Hematopoietic multipotent progenitor cell treated with erythropoietin and hydrocortisone succinate and interleukin-3 and kit ligand, for 8 days (in vitro differentiated cells): ENCODE measurements at regions not wholly inside any gene's neighbourhood (a gene's known extent, or its start where the extent isn't known, plus 50 kb on each side); places are given as distances from the start of the nearest gene placed in this dataset.
"Not testable (repeated sequence)": the region's sequence is repeated elsewhere in the genome, so short reads cannot be mapped to it uniquely, and the experiment has no call there.

Source experiments
- DNase-seq: peaks from one replicate; pipeline ENCODE4 v3.0.0-alpha.2; 2015

DNA sequence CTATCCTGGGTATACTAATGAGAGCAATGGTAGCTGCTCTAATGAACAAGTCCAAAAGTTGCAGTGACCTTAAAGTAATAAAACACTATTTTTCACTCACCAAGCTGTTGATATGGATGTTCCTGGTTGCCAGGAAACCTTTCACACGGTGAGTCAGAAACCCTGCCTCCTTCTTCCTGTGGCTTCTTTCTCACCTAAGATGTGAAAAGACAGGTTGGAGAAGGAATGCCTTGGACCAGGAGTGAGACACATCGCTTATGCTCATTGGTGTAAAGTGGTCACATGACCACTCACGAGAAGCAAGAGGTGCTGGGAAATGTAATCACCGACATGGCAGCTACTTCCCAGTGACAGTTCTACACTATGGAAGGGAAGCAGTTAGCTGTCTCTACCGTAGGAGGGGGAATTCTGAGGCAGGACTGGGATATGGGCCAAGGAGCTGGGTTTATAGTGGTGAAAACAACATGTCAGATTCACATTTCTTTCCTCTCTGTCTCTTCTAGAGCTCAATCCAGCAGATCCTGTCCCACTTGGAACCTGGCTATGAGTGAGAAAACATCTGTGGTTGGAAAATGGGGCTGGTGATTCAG, 320.4 kb upstream of the KLF4 start:
- DNase-seq = no peak

DNA sequence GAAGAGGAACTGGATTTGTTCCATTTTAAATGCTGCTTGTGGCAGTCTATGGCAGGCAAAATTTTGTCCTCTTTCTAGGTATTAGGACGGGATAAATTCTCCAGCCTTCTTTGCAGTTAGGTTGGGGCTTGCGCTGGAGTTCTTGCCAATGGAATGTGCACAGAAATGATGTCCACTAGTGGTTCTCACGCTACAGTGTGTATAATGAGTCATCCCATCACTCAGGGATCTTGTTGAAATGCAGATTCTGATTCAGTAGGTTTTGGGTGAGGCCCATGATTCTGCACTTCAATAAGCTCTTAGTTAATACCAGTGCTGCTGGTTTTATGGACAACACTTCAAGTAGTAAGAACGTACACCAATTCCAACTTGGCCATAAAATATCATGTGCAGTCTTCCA, 317.6 kb upstream of the KLF4 start:
- DNase-seq = no peak

GRCh38 chr9:107805201-107805600, 315.6 kb upstream of the KLF4 start:
- DNase-seq = no peak

- peak; percentile 77 for DNase-seq
Measured at GRCh38 chr9:107794259-107794658, 304.7 kb upstream of the KLF4 start.

DNA sequence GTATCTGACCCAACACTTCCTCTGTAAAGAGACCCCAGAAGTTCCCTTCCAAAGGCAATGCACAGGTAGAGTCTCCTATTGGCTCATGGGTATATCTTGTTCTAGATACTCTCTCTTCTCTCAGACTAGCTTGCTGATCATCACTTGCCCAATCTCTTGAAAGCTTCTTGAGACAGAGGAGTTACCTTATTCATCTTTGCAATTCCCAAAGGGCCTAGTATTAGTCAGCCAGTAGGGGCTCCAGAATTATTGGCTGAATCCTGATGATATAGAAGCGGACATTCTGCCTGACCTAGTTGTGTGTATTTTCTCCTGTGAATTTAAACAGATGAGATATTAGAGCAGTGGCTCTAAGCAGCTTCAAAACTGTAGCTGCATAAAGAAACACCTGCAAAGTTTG, 304.0 kb upstream of the KLF4 start:
- no peak for DNase-seq

GRCh38 chr9:107792596-107792995, 303.0 kb upstream of the KLF4 start:
- DNase-seq = no peak

GRCh38 chr9:107792006-107792405, 302.4 kb upstream of the KLF4 start:
- DNase-seq = no peak

DNA sequence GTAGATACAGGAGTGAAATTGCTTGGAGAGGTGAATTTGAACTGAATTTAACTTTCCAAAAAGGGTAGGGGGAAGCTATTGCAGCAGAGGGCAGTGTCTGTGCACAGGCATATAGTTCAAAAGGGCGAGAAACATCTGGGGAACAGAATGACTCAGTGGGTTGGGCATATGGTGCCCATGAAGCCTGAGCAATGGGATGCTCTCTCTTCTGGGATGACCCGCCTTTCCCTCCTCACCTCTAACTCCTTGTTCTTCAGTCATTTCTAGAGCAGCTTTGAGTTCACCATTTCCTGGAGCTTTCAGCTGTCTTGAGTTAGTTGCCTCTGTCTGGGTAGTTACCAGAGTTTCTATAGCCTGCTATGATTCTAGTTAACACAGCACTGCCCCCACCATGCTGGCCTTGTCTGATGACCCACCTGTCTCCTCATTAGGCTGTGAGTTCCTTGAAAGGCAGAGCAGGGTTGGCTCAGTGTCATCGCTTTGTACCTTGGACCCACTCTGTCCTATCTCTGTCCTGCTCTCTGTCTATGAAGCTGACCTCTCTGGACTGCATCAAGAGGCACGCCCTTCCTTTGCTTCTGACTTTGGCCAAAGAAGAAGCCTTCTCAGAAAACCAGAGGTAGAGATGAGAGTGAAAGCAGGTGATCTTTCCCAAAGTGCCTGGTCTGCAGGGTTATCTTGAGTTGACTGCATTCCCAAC, 299.6 kb upstream of the KLF4 start:
- no peak for DNase-seq

DNA sequence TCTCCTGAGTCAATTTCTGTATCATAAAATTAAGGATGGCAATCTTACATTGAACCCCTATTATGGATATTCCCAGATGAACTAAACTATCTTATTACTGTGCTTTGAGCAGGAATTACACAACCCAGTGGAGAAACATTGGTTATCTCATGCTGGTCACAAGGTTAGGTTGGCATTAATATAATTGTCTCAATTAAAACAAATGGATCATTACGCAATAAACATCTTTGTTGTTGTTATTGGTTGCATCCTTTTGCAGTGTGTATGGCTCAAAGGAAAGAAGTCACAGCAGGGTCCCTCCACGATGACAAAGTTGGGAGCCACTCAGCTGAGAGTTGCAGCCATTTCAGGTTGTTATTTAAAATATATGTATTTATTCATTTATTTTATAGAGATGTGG, 297.0 kb upstream of the KLF4 start:
- DNase-seq = no peak

- peak; percentile 97 for DNase-seq
Measured at GRCh38 chr9:107784235-107784958, 294.8 kb upstream of the KLF4 start.

- DNase-seq = peak; percentile 25
Measured at GRCh38 chr9:107782789-107783188, 293.2 kb upstream of the KLF4 start.

DNA sequence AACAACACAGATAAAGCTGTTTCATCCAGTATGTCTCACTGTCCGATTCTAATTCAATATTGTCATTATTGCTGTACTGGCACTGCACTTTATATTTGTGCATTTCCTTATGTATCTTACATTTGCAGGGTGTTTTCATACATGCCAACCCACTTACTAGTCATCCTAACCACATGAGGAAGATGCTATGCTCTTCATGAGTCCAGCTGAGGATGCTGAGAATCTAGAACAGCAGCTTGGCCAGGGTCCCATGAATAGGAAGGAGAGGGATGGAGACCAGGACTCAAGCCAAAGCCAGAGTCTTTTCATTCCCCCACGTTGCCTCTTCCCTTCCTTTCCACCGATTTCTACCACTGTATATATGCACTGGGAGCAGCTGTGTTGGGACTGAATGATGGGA, 292.8 kb upstream of the KLF4 start:
- DNase-seq = no peak

DNA sequence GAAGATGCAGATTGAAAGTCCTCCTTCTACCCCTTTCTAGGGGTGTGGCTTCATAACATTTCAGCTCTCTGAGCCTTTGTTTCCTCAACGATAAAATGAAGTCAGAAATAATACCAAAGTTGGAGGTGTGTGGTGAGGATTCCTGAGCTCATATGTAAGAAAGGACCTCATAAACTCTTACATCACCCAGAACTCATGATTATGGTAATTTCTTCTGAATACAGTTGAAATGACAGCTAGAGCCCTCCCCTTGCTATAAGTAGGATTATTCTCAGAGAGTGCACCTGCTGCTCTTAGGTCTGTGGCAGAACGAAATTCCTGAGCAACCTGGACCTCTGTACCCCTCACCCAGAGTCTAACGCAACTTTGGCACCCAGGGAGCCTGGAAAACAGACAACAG, 291.4 kb upstream of the KLF4 start:
- no peak for DNase-seq

DNA sequence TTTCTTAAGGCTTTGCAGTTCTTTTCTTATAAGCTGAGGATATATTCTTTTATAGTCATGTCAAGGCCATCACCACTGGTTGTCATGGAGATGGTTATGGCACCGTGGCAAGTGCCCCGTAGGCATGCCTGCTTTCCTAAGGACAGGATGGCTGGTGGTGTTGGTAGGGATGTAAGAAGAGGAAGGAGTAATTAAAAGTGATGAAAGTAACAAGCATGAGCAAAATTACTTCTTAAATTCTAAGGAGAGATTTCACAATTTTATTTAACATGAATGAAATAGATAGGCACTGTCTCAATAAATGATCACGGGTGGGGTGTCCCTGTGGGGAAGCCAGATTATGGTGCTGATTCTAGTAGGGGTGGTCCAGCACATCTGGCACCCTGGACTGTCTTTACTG, 290.2 kb upstream of the KLF4 start:
- DNase-seq = no peak

DNA sequence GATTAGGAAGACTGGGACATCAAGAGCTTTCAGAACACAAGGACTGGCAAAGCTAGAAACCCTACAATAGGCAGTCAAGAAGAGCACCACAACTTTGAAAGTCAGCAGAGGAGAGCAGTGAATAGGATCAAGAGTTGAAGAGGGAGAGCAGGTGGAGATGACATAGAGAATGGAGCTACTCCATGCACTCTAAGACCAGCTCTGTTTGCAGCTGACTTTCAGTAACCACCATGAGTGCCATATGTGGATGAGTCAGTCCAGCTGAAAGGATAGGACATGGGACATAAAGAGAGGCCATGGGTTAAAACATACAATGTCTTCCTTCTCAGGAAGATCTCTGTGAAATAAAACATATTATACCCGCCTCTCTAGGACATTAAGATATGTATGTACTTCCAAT, 289.1 kb upstream of the KLF4 start:
- DNase-seq = no peak

GRCh38 chr9:107774099-107774498, 284.5 kb upstream of the KLF4 start:
- DNase-seq = not testable (repeated sequence)

GRCh38 chr9:107772988-107773387, 283.4 kb upstream of the KLF4 start:
- DNase-seq = no peak

GRCh38 chr9:107770716-107771115, 281.1 kb upstream of the KLF4 start:
- DNase-seq = no peak

DNA sequence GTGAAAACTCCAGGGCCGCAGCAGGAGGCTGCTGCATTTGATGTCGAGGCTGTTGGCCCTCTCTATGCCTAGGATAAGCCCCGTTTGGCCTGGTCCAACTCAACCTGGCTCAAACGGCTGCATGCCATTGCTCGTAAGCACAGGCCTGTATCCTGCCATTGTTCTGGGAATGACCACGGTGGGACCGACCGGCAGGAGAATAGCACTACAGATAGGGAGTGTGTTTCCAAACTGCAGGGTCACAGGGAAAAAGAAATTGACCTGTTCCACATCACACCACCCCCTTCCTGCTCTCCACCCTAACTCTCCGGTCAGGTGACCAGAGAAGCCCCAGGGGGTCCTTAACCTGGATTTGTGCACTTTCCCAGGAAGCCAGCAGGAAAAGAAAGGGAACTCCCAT, 278.7 kb upstream of the KLF4 start:
- no peak for DNase-seq

DNA sequence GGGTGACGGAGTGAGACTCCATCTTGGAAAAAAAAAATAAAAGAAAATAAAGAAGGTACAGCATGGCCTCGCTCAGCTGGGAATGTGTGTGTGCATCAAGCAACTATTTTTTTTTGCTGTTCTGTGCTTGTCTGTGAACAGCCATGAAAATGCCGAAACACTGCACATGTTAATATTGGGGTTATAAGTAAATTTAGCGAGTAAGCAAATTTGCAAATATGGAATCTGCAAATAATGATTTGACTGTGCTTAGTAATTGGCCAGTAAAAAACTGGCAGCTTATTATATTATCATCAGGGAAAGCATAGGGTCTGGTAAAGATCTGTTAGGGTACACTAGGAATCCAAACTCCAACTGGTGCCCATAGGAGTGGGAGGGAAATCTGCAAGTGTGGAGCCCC, 278.1 kb upstream of the KLF4 start:
- DNase-seq = no peak

GRCh38 chr9:107763469-107763868, 273.9 kb upstream of the KLF4 start:
- DNase-seq = not testable (repeated sequence)

DNA sequence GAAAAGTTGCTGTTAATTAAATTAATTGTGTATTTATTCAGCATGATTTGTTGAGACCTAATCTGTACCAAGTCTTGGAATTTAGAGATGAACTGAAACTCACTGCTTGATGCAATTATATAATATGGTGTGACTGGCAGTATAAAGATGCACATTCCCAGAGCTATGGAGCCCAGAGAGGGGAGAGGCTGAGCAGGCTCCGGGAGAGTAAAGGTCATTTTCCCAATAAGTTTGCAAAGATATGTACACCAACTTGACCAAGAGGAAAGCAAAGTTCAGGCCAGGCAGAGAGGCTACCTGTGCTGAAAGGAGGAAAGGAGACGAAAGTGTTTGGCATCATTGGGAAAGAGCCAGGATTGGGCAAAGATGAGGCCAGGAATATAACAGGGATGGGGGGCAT, 271.7 kb upstream of the KLF4 start:
- no peak for DNase-seq

- no peak for DNase-seq
Measured at GRCh38 chr9:107760469-107761242, 271.1 kb upstream of the KLF4 start.

DNA sequence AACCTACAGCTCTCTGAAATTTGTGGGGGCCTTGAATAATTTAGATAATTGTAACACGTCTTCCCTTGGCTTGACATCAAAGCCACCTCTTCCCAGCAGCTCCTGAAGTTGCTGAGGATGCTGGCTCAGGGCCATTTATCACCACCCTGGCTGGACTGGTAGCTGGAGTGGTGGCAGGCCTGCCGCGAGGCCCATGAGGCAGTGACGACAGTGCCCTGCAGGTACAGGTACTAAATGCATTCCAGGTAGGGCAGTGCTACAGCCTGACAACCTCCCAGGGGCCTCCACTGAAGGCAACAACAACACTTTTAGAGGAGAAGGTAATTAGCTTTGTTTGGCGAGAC, 270.2 kb upstream of the KLF4 start:
- no peak for DNase-seq
